ENCODE measurements at regions not wholly inside any gene's neighbourhood (a gene's known extent, or its start where the extent isn't known, plus 50 kb on each side); places are given as distances from the start of the nearest gene placed in this dataset.
"Not testable (repeated sequence)": the region's sequence is repeated elsewhere in the genome, so short reads cannot be mapped to it uniquely, and the experiment has no call there.

DNA sequence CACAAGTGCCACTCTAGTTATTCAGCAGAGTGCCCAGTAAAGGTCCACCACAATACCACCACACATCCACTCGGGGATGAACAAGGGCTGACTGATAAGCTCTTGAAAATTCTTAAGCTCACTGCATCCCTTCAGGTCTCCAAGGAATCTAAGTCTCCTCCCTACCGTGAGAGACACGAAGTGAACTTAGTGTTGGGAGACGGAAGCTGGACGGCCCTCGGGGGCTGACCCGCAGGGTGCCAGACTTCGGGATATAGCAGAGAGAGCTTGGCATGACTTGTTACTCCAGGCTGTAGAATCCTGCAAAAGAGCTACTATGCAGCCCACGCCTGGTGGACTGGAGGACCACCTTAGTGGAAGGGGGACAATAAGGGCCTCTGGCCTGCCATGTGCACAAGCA is 75.1 kb downstream of the LYZL1 start:
- H3K4me1 Mint-ChIP-seq, H3K27ac Mint-ChIP-seq, H3K36me3 Mint-ChIP-seq, H3K9me3 Mint-ChIP-seq, H3K4me3 Mint-ChIP-seq, ATAC-seq, H3K27me3 Mint-ChIP-seq: not testable (repeated sequence)

DNA sequence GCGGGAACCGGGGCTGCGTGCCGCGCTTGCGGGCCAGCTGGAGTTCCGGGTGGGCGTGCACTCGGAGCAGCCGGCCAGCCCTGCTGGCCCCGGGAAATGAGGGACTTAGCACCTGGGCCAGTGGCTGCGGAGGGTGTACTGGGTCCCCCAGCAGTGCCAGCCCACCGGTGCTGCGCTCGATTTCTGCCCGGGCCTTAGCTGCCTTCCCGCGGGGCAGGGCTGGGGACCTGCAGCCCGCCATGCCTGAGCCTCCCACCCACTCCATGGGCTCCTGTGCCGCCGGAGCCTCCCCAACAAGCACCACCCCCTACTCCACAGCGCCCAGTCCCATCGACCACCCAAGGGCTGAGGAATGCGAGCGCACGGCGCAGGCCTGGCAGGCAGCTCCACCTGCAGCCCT is 77.3 kb downstream of the LYZL1 start:
- not testable (repeated sequence) for ATAC-seq, H3K9me3 Mint-ChIP-seq, H3K27ac Mint-ChIP-seq, H3K4me3 Mint-ChIP-seq, H3K36me3 Mint-ChIP-seq, H3K4me1 Mint-ChIP-seq
- peaks cover 19% of the 10 kb centered on the region for H3K27me3 Mint-ChIP-seq

GRCh38 chr10:29369419-29369818 is 80.5 kb downstream of the LYZL1 start:
- Mint-ChIP-seq H3K36me3 (no peaks in the 10 kb centered on the region), H3K27me3 (peaks cover 19% of the 10 kb centered on the region), H3K4me1 (no peaks in the 10 kb centered on the region), H3K9me3 (no peaks in the 10 kb centered on the region), H3K4me3 (no peak overlapping the region), H3K27ac (no peak overlapping the region)
- ATAC-seq, result no peak

DNA sequence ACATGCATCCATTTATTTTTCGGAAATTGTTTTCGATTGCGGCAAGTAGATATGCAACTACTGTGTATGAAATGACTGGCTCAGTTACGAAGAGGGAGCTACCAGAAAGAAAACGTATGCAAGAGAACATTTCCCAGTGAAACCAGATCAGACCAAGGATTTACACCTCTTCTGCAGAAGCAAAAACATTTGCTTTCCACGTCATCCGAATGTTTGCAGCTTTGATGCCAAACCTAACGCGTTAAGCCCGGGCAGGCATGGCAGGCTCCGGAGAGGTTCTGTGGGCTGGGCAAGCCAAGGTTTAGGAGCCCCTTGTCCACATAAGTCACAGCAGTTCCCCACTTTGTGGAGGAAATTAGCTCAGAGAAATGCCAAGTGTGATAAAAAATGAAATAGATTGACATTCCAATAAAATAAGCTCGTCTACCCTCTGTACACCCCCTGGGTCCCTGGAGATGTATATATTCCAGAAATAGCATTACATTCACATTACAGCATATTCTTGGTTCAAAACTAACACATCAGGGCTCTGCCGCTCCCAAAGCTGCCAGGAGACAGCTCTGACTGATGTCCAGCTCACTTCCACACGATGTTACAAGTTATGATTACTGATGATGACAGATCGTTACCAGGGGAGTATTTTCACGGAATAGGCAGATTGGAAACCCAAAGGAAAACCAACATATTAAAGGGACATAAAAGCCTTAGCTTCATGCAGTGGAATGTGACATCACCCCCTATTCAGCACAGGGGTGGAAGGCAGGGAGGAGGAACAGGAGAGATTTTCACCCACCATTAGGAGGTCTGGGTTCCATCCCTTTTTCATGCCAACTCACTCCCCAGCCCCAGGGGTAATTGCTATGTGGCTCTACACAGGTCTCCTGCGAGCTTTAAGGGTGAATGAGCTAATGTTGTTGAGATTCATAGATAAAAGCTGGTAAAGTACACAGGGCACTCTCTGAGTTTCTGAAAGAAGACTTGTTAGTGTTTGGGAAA is 81.5 kb downstream of the LYZL1 start:
- H3K36me3 Mint-ChIP-seq, result no peaks in the 10 kb centered on the region
- H3K9me3 Mint-ChIP-seq, result no peaks in the 10 kb centered on the region
- H3K27me3 Mint-ChIP-seq, result peaks cover 19% of the 10 kb centered on the region
- no peak for ATAC-seq
- no peaks in the 10 kb centered on the region for H3K4me1 Mint-ChIP-seq
- H3K4me3 Mint-ChIP-seq, result no peak overlapping the region
- no peak overlapping the region for H3K27ac Mint-ChIP-seq

GRCh38 chr10:29372920-29373319 is 84.0 kb downstream of the LYZL1 start:
- Mint-ChIP-seq H3K27ac (no peak overlapping the region), H3K9me3 (peaks cover 2% of the 10 kb centered on the region), H3K4me1 (no peaks in the 10 kb centered on the region), H3K4me3 (no peak overlapping the region), H3K36me3 (no peaks in the 10 kb centered on the region), H3K27me3 (peaks cover 19% of the 10 kb centered on the region)
- no peak for ATAC-seq

GRCh38 chr10:29374162-29374561 is 85.3 kb downstream of the LYZL1 start:
- no peaks in the 10 kb centered on the region for H3K36me3 Mint-ChIP-seq
- H3K4me1 Mint-ChIP-seq, result no peaks in the 10 kb centered on the region
- H3K27me3 Mint-ChIP-seq, result peaks cover 15% of the 10 kb centered on the region
- ATAC-seq, result no peak
- no peak overlapping the region for H3K4me3 Mint-ChIP-seq
- peaks cover 2% of the 10 kb centered on the region for H3K9me3 Mint-ChIP-seq
- H3K27ac Mint-ChIP-seq, result no peak overlapping the region

- H3K4me3 Mint-ChIP-seq, result no peak overlapping the region
- peaks cover 2% of the 10 kb centered on the region for H3K9me3 Mint-ChIP-seq
- no peak for ATAC-seq
- H3K4me1 Mint-ChIP-seq, result no peaks in the 10 kb centered on the region
- H3K27me3 Mint-ChIP-seq, result peaks cover 3% of the 10 kb centered on the region
- no peak overlapping the region for H3K27ac Mint-ChIP-seq
- H3K36me3 Mint-ChIP-seq, result no peaks in the 10 kb centered on the region
Observed at GRCh38 chr10:29375888-29376287, 87.0 kb downstream of the LYZL1 start.

DNA sequence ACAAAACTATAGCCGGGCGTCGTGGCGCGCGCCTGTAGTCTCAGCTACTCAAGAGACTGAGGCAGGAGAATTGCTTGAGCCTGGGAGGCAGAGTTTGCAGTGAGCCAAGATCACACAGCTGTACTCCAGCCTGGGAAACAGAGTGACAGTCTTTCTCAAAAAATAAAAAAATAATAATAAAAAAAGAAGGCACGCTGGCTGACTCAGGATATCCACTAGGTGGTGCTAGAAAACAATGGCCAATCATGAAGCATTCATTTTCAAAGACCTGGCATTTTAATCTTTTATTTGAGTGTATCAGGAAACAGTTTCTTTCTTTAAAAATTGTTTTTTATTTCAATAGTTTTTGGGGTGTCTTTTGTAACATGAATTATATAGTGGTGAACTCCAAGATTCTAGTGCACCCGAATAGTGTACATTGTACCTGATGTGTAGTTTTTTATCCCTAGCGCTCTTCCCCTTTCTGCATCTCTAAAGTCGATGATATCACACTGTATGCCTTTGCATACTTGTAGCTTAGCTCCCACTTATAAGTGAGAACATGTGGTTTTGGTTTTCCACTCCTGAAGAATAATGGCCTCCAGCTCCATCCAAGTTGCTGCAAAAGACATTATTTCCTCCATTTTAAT is 88.6 kb downstream of the LYZL1 start:
- peaks cover 7% of the 10 kb centered on the region for H3K27me3 Mint-ChIP-seq
- ATAC-seq, result no peak
- H3K4me1 Mint-ChIP-seq, result no peaks in the 10 kb centered on the region
- H3K36me3 Mint-ChIP-seq, result no peaks in the 10 kb centered on the region
- no peak overlapping the region for H3K27ac Mint-ChIP-seq
- H3K9me3 Mint-ChIP-seq, result peaks cover 2% of the 10 kb centered on the region
- no peak overlapping the region for H3K4me3 Mint-ChIP-seq

DNA sequence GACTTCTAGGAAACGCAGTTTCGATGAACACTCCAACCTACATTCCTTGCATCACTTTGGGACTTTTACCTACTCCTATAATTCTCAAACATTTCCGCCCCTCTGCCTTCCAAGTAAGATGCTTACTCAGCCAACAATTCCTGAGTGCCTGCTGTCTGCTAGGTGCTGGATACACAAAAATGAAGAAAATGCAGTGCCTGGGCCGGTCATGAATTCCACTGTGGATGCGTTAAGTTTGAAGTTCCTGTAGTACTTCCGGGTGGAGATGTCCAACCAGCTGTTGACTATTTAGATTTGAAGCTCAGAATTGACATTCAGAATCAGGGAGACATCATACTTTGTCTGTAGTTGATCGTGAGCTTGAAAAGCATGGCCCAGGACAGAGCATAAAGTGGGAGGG is 89.2 kb downstream of the LYZL1 start:
- no peak overlapping the region for H3K4me3 Mint-ChIP-seq
- no peak overlapping the region for H3K27ac Mint-ChIP-seq
- H3K4me1 Mint-ChIP-seq, result no peaks in the 10 kb centered on the region
- ATAC-seq, result no peak
- peaks cover 14% of the 10 kb centered on the region for H3K27me3 Mint-ChIP-seq
- H3K36me3 Mint-ChIP-seq, result no peaks in the 10 kb centered on the region
- H3K9me3 Mint-ChIP-seq, result peaks cover 2% of the 10 kb centered on the region

DNA sequence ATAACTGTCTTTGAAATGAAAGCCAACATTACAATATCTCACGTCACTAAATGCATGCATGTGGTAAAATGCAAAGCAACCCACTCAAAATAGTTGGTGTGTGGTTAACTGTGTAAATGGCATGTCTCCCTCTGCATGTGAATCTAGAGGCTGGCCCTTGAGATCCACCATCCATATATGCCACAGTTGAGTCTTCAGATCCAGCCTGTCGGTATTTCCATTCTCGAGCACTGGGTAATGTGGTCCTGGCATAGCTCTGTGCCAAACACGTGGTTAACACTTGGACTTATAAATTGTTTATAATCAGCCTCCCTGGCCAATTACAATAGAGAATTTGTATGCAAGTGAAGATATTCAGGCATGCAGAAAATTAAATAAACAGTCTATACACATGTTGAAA is 90.3 kb downstream of the LYZL1 start:
- ATAC-seq, result no peak
- H3K9me3 Mint-ChIP-seq, result peaks cover 2% of the 10 kb centered on the region
- H3K27ac Mint-ChIP-seq, result no peak overlapping the region
- H3K27me3 Mint-ChIP-seq, result peaks cover 16% of the 10 kb centered on the region
- H3K36me3 Mint-ChIP-seq, result no peaks in the 10 kb centered on the region
- no peaks in the 10 kb centered on the region for H3K4me1 Mint-ChIP-seq
- H3K4me3 Mint-ChIP-seq, result no peak overlapping the region

GRCh38 chr10:29379777-29380598 is 91.1 kb downstream of the LYZL1 start:
- H3K4me1 Mint-ChIP-seq, H3K27ac Mint-ChIP-seq, ATAC-seq, H3K9me3 Mint-ChIP-seq, H3K36me3 Mint-ChIP-seq, H3K4me3 Mint-ChIP-seq: not testable (repeated sequence)
- H3K27me3 Mint-ChIP-seq, result peaks cover 16% of the 10 kb centered on the region

DNA sequence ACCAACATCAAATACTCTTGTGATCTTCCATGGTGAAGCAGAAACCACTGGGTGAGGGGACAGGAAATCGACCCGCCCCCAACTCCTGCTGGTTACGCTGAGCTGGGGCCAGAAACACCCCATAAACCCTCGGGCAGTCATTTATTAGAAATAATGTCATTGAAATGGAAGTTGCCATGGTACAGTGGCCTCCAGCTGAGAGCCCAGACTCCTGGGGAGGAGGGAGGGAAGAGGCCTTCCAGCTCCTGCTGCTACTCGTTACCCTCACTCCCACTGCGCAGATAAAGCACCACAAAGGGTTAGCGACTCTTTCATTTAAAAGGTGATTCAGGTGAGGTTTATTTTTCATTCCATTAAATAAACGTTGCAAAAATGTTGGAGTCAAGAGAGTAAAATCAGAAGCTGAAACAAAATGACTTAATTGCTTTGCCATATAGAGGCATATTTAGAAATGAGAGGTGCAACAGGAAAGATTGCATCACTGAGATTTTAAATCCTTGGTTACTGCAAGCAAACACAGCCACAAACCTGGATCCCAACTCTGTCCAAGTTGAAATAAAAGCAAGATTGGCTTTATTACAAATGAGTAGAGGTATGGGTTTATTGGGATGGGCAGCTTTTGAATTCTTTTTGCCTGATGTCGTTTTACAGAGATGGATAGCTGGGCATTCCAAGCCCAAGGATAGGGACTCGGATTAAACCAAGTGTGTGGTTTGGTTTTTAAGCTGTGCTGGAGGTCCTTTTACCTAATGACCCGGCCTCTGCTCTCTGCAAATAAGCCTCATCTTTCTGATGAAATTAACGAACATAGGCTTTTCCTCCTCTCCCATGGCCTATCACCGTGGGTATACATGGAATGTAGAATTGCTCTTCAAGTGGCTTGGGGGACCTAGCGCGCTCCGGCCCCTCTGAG is 92.0 kb downstream of the LYZL1 start:
- not testable (repeated sequence) for ATAC-seq, H3K9me3 Mint-ChIP-seq, H3K27ac Mint-ChIP-seq, H3K4me3 Mint-ChIP-seq, H3K4me1 Mint-ChIP-seq, H3K36me3 Mint-ChIP-seq
- H3K27me3 Mint-ChIP-seq, result peaks cover 16% of the 10 kb centered on the region

GRCh38 chr10:29386342-29386999 is 97.6 kb downstream of the LYZL1 start:
- H3K4me1 Mint-ChIP-seq, result no peaks in the 10 kb centered on the region
- ATAC-seq, result no peak
- H3K4me3 Mint-ChIP-seq, result no peak overlapping the region
- no peaks in the 10 kb centered on the region for H3K36me3 Mint-ChIP-seq
- peaks cover 16% of the 10 kb centered on the region for H3K27me3 Mint-ChIP-seq
- H3K27ac Mint-ChIP-seq, result no peak overlapping the region
- no peaks in the 10 kb centered on the region for H3K9me3 Mint-ChIP-seq

DNA sequence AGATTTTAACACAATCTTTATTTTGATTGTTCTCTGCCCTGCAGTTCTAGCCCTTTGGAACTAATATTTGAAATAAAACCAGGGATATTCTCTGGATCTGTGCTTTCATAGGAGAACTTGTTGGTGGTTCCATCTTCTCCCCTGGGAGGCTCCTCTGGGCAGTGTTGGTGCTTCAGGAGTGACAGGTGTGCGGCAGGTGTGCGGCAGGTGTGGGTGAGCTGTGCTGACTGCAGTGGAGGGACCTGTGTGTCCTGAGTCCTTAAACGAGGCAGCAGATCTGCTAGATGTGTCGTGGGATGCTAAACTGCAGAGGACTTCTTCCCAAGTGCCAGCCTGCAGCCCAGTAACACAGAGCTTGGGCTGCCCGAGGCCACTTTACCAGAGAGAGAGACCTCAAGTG is 98.4 kb downstream of the LYZL1 start:
- Mint-ChIP-seq H3K27ac (no peak overlapping the region), H3K4me3 (no peak overlapping the region), H3K36me3 (no peaks in the 10 kb centered on the region), H3K9me3 (no peaks in the 10 kb centered on the region), H3K27me3 (peaks cover 10% of the 10 kb centered on the region), H3K4me1 (no peaks in the 10 kb centered on the region)
- ATAC-seq, result no peak

All from stimulated activated memory B cell treated with anti-CD40 and anti-IgM and Interleukin-4, amounts not matched to agents 10 μg/mL and 1 μg/mL and 100 μg/mL, for 72 hours (primary cell).